ENCODE measurements at regions not wholly inside any gene's neighbourhood (a gene's known extent, or its start where the extent isn't known, plus 50 kb on each side); places are given as distances from the start of the nearest gene placed in this dataset.
A peak's percentile ranks its signal among the peaks of the same experiment; 100 is the strongest.
"Not testable (repeated sequence)": the region's sequence is repeated elsewhere in the genome, so short reads cannot be mapped to it uniquely, and the experiment has no call there.

- FAIRE-seq = no peak
Observed at GRCh38 chr19:20482721-20483120, 82.9 kb downstream of the ZNF737 start.

GRCh38 chr19:20481736-20482135 lies 83.8 kb downstream of the ZNF737 start:
- FAIRE-seq = no peak

- no peak for FAIRE-seq
Observed at GRCh38 chr19:20479483-20479882, 86.1 kb downstream of the ZNF737 start.

- FAIRE-seq = no peak
Observed at GRCh38 chr19:20478936-20479335, 86.6 kb downstream of the ZNF737 start.

DNA sequence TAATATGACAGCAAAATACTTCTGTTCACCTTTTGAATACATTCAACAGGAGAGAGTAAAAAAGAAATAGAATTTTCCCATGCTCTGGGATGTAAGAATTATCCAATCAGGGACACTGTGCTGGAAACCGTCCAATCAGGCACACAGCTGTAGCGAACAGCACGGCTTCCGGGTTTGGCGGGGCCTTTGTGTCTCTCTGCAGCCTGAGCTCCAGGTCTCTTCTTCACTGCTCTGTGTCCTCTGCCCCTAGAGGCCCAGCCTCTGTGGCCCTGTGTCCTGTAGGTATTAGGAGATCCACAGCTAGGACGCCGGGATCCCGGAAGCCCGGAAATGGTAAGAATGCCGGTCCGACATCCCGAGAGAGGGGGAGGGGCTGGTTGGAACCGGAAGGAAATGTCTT lies 92.7 kb downstream of the ZNF737 start:
- FAIRE-seq = no peak

GRCh38 chr19:20471431-20471830 lies 94.2 kb downstream of the ZNF737 start:
- no peak for FAIRE-seq

- FAIRE-seq = no peak
Observed at GRCh38 chr19:20470345-20471135, 95.0 kb downstream of the ZNF737 start.

DNA sequence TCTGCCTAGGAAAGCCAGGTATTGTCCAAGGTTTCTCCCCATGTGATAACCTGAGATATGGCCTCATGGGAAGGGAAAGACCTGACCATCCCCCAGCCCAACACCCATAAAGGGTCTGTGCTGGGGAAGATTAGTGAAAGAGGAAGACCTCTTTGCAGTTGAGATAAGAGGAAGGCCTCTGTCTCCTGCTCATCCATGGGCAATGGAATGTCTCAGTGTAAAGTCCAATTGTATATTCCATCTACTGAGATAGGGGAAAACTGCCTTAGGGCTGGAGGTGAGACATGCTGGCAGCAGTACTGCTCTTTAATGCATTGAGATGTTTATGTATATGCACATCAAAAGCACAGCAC lies 99.0 kb downstream of the ZNF737 start:
- not testable (repeated sequence) for FAIRE-seq

- FAIRE-seq = not testable (repeated sequence)
Observed at GRCh38 chr19:20465922-20466637, 99.5 kb downstream of the ZNF737 start.

- FAIRE-seq = no peak
Observed at GRCh38 chr19:20453425-20453935, 112.1 kb downstream of the ZNF737 start.

- no peak for FAIRE-seq
Observed at GRCh38 chr19:20444202-20444885, 121.2 kb downstream of the ZNF737 start.

DNA sequence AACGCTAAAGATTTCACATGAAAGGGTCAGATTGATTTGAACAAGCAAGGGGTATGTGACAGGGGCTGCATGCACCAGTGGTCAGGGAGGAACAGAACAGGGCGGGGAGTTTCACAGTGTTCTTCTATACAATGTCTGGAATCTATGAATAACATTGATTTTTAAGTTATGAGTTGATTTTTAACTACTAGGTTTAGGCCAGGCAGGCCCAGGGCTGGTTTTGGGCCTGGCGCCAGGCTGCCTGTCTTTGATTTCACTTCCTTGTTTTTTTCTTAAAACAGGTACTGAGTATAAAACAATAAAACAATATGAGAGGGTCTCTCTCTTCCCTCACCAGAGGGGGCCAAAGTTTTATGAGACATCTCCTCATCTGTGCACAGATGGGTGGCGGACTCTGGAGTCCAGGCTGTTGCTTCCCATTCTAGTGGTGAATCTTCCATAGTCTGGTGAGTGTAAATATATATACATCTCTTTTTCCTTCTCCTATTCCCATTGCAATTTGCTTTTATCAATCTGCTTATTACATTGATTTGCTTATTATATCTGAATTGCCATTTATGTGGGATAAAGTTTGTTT lies 133.2 kb downstream of the ZNF737 start:
- not testable (repeated sequence) for FAIRE-seq

DNA sequence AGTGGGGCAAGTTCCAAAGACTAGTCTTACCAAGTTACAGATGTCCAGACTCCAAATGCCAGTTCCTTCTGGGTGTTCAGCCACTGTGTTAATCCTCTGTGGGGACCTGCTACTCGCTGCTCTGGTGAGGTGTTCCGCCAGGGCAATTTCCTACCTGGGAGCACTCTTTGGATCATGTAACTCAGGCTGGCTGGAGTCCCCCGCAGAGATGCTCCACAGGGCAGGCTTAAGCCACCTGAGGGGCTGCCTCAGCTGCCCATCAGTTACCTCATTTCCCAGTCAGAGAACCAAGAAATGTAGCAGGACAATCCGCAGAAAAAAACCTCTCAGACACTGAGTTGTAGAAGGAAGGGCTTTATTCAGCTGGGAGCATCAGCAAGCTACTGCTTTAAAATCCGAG lies 133.8 kb downstream of the ZNF737 start:
- no peak for FAIRE-seq

GRCh38 chr19:20423381-20424197 lies 142.0 kb downstream of the ZNF737 start:
- FAIRE-seq = peak; percentile 82

- FAIRE-seq = no peak
Observed at GRCh38 chr19:20422216-20423205, 143.1 kb downstream of the ZNF737 start.

DNA sequence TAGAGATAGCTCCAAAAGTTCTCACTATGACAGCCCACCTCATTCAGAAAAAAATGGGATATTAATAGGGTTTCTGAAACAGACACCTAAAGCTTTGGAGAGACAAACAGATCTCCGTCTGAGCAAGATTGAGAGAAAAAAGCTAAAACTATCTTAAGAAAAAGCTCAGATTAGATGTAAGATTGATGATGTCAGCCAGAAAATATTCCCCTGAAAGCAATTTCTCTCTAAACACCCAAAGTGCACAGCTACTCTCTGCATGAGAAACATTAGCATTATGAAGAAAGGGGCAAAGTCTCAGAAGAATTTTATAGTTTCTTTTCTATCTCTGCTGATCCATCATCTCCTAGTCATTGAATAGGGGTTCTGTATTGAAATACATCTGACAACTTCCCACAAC lies 148.9 kb downstream of the ZNF737 start:
- FAIRE-seq = no peak

GRCh38 chr19:20414120-20414519 lies 151.5 kb downstream of the ZNF737 start:
- FAIRE-seq = peak; percentile 36

DNA sequence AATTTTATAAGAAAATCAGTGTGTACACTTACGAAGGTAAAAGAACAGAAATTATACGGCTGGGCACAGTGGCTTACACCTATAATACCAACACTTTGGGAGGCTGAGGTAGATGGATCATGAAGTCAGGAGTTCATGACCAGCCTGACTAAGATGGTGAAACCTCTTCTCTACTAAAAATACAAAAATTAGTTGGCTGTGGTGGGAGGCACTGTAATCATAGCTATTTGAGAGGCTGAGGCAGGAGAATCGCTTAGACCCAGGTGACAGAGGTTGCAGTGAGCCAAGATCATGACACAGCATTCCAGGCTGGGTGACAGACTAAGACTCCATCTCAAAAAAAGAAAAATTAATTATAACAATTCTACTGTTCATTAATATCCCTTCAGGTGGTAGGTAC lies 151.9 kb downstream of the ZNF737 start:
- no peak for FAIRE-seq

DNA sequence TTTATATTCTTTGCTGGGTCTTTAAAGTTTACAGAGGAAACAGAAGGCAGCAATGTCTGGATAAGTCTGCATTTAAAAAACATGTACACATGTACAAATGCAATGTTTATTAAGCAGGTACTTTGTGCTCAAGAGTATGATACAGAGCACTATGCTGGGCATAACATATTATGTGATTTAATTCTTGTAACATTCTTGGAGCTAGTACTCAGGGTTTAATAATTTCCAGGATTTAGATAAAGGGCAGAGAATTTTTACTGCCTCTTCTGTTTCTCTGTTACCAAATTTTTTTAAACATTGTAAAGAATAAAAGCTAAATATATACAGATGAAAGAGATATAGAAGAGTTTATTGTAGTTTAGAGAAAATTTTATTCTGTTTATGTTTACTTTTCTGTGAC lies 152.7 kb downstream of the ZNF737 start:
- no peak for FAIRE-seq

DNA sequence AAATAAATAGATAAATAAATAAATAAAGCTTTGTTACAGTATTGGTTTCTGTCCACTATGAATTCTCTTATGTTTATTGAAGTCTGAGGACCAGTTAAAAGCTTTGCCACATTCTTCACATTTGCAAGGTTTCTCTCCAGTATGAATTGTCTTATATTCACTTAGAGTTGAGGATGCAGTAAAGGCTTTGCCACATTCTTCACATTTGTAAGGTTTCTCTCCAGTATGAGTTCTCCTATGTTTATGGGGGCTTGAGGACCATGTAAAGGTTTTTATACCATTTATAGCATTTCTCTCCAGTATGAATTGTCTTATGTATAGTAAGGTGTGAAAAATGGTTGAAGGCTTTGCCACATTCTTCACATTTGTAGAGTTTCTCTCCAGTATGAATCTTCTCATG lies 168.3 kb downstream of the ZNF737 start:
- no peak for FAIRE-seq

GRCh38 chr19:20388706-20389225 lies 176.8 kb downstream of the ZNF737 start:
- FAIRE-seq = no peak

Measured in islet of Langerhans (tissue), 1 donor.